HFFc6 (cell line): ENCODE measurements at regions not wholly inside any gene's neighbourhood (a gene's known extent, or its start where the extent isn't known, plus 50 kb on each side); places are given as distances from the start of the nearest gene placed in this dataset.

Source experiments
- DNase-seq: peaks from one replicate; pipeline ENCODE4 v3.0.0-alpha.2; 2018
- H3K27ac Mint-ChIP-seq: 2 replicates; pipeline ENCODE4 v1.8.0; 2020; ENCODE audit warnings: mild to moderate bottlenecking, mixed read lengths
- H3K27me3 Mint-ChIP-seq: 2 replicates; pipeline ENCODE4 v1.8.0; 2021; ENCODE audit warnings: mild to moderate bottlenecking, moderate library complexity, mixed read lengths; ENCODE audit not compliant: insufficient read depth
- H3K36me3 Mint-ChIP-seq: 2 replicates; pipeline ENCODE4 v1.8.0; 2021; ENCODE audit warnings: low read depth, mixed read lengths
- H3K4me1 Mint-ChIP-seq: 2 replicates; pipeline ENCODE4 v1.8.0; 2020; ENCODE audit warnings: low read depth, mixed read lengths
- H3K4me3 Mint-ChIP-seq: 2 replicates; pipeline ENCODE4 v1.8.0; 2020; ENCODE audit warnings: mild to moderate bottlenecking, moderate library complexity, mixed read lengths
- H3K9me3 Mint-ChIP-seq: 2 replicates; pipeline ENCODE4 v1.8.0; 2020; ENCODE audit warnings: mild to moderate bottlenecking, mixed read lengths
- CTCF ChIP-seq: fragments of 200-600 bp; sonication (generic); IDR thresholded peaks from 2 replicates; pipeline ENCODE4 v1.5.0; 2021; ENCODE audit warnings: antibody characterized with exemption, mild to moderate bottlenecking

GRCh38 chr11:109507836-109508561 lies 86.0 kb downstream of the C11orf87 start:
- H3K4me3 Mint-ChIP-seq, result no peak overlapping the region
- H3K27ac Mint-ChIP-seq, result no peak overlapping the region
- H3K4me1 Mint-ChIP-seq, result no peaks in the 10 kb centered on the region
- no peaks in the 10 kb centered on the region; the same call in 1 of the 2 replicates for H3K9me3 Mint-ChIP-seq
- DNase-seq, result no peak
- no peaks in the 10 kb centered on the region for H3K36me3 Mint-ChIP-seq
- H3K27me3 Mint-ChIP-seq, result no peaks in the 10 kb centered on the region
- no peak for TF ChIP-seq CTCF

- Mint-ChIP-seq H3K9me3 (no peaks in the 10 kb centered on the region; the same call in 1 of the 2 replicates), H3K4me3 (no peak overlapping the region), H3K36me3 (no peaks in the 10 kb centered on the region), H3K27ac (no peak overlapping the region), H3K27me3 (no peaks in the 10 kb centered on the region), H3K4me1 (no peaks in the 10 kb centered on the region)
- TF ChIP-seq CTCF, result no peak
- no peak for DNase-seq
Measured at GRCh38 chr11:109508943-109509342, 87.0 kb downstream of the C11orf87 start.

- DNase-seq, result no peak
- no peaks in the 10 kb centered on the region for H3K9me3 Mint-ChIP-seq
- TF ChIP-seq CTCF, result no peak
- H3K27ac Mint-ChIP-seq, result no peak overlapping the region
- H3K4me3 Mint-ChIP-seq, result no peak overlapping the region
- H3K4me1 Mint-ChIP-seq, result no peaks in the 10 kb centered on the region
- no peaks in the 10 kb centered on the region for H3K27me3 Mint-ChIP-seq
- no peaks in the 10 kb centered on the region for H3K36me3 Mint-ChIP-seq
Measured at GRCh38 chr11:109510316-109510715, 88.3 kb downstream of the C11orf87 start.

- no peak for TF ChIP-seq CTCF
- Mint-ChIP-seq H3K27ac (no peak overlapping the region), H3K4me3 (no peak overlapping the region), H3K36me3 (no peaks in the 10 kb centered on the region), H3K27me3 (no peaks in the 10 kb centered on the region), H3K9me3 (no peaks in the 10 kb centered on the region), H3K4me1 (no peaks in the 10 kb centered on the region)
- no peak for DNase-seq
Measured at GRCh38 chr11:109511598-109511997, 89.6 kb downstream of the C11orf87 start.

GRCh38 chr11:109512249-109512648 lies 90.3 kb downstream of the C11orf87 start:
- H3K27me3 Mint-ChIP-seq, result no peaks in the 10 kb centered on the region
- no peaks in the 10 kb centered on the region for H3K9me3 Mint-ChIP-seq
- no peak for DNase-seq
- no peaks in the 10 kb centered on the region for H3K36me3 Mint-ChIP-seq
- no peaks in the 10 kb centered on the region for H3K4me1 Mint-ChIP-seq
- H3K27ac Mint-ChIP-seq, result no peak overlapping the region
- no peak overlapping the region for H3K4me3 Mint-ChIP-seq
- no peak for TF ChIP-seq CTCF
